Smooth muscle cell (in vitro differentiated cells): ENCODE measurements at regions not wholly inside any gene's neighbourhood (a gene's known extent, or its start where the extent isn't known, plus 50 kb on each side); places are given as distances from the start of the nearest gene placed in this dataset.
"Not testable (repeated sequence)": the region's sequence is repeated elsewhere in the genome, so short reads cannot be mapped to it uniquely, and the experiment has no call there.

Experiments
- DNase-seq: peaks from one replicate; lab custom pipeline; 2025; ENCODE audit not compliant: unreplicated experiment; lab: John Stamatoyannopoulos, UW
- H2AFZ ChIP-seq: fragments of 200-600 bp; sonication (generic); 2 replicates; pipeline ENCODE4 v1.6.0; 2016; ENCODE audit warnings: antibody characterized with exemption, low read depth, mild to moderate bottlenecking
- H3F3A ChIP-seq: fragments of 200-600 bp; sonication (generic); 2 replicates; pipeline ENCODE4 v1.6.0; 2017; ENCODE audit warnings: antibody characterized with exemption, low read depth
- H3K27ac ChIP-seq: fragments of 200-600 bp; sonication (generic); 2 replicates; pipeline ENCODE4 v1.5.1; 2016; ENCODE audit warnings: low read depth, mild to moderate bottlenecking
- H3K27me3 ChIP-seq: fragments of 200-600 bp; sonication (generic); 2 replicates; pipeline ENCODE4 v1.6.1; 2016; ENCODE audit warnings: low read depth, mild to moderate bottlenecking
- H3K36me3 ChIP-seq: fragments of 200-600 bp; sonication (generic); 2 replicates; pipeline ENCODE4 v1.5.1; 2016; ENCODE audit warnings: low read depth
- H3K4me1 ChIP-seq: fragments of 200-600 bp; sonication (generic); 2 replicates; pipeline ENCODE4 v1.5.1; 2016; ENCODE audit warnings: low read depth
- H3K4me2 ChIP-seq: fragments of 200-600 bp; sonication (generic); 2 replicates; pipeline ENCODE4 v1.6.0; 2016; ENCODE audit warnings: mild to moderate bottlenecking
- H3K4me3 ChIP-seq: fragments of 200-600 bp; sonication (generic); 2 replicates; pipeline ENCODE4 v1.5.1; 2016; ENCODE audit warnings: mild to moderate bottlenecking
- H3K79me2 ChIP-seq: fragments of 200-600 bp; sonication (generic); 2 replicates; pipeline ENCODE4 v1.6.0; 2016; ENCODE audit warnings: low read depth, mild to moderate bottlenecking
- H3K9ac ChIP-seq: fragments of 200-600 bp; sonication (generic); 2 replicates; pipeline ENCODE4 v1.6.0; 2016; ENCODE audit warnings: low read depth
- H3K9me3 ChIP-seq: fragments of 200-600 bp; sonication (generic); replicated peaks from 2 replicates; pipeline ENCODE4 v1.5.1; 2016; ENCODE audit warnings: low read depth
- H4K20me1 ChIP-seq: fragments of 200-600 bp; sonication (generic); 2 replicates; pipeline ENCODE4 v1.6.0; 2016; ENCODE audit warnings: low read depth
- CTCF ChIP-seq: fragments of 200-600 bp; sonication (generic); IDR thresholded peaks from 2 replicates; pipeline ENCODE4 v1.5.1; 2017; ENCODE audit warnings: borderline replicate concordance, mild to moderate bottlenecking, antibody characterized with exemption; ENCODE audit not compliant: insufficient read depth, poor library complexity, severe bottlenecking
- WGBS: methylation state at CpG from one replicate; pipeline ENCODE4 v1.1.7; 2016; ENCODE audit warnings: low lambda C conversion rate; 5-methylcytosine and 5-hydroxymethylcytosine counted together

DNA sequence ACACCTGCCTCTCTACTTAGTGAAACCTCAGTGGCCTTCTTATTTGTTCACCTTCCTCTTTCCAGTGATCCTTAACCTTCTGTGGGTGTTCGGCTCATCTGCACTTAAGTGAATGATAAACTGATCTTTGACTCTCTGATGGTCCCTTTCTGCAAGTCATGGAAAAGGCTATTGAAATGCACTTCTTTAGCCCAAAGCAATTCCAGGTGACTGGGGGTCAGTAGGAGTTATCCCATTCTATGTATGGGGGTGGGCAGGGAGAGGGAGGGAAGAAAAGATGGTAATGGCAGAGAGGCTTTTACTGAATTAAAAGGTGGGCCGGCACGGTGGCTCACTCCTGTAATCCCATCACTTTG lies 170.8 kb downstream of the RGS9 start:
- 91% methylated on average over 3 of the region's 3 CpGs for WGBS
- no peaks in the 10 kb centered on the region for H4K20me1 ChIP-seq
- H3K9ac ChIP-seq: no peak overlapping the region
- H3K27ac ChIP-seq: no peak overlapping the region
- no peaks in the 10 kb centered on the region for H3K36me3 ChIP-seq
- TF ChIP-seq CTCF: no peak
- H2AFZ ChIP-seq: no peak overlapping the region
- H3K4me2 ChIP-seq: no peak overlapping the region
- no peaks in the 10 kb centered on the region for H3K79me2 ChIP-seq
- no peak for DNase-seq
- H3K27me3 ChIP-seq: no peaks in the 10 kb centered on the region
- no peaks in the 10 kb centered on the region for H3K4me1 ChIP-seq
- no peak overlapping the region for H3K4me3 ChIP-seq
- no peaks in the 10 kb centered on the region for H3F3A ChIP-seq
- no peaks in the 10 kb centered on the region for H3K9me3 ChIP-seq

GRCh38 chr17:65307081-65307960 lies 170.2 kb downstream of the RGS9 start:
- Histone ChIP-seq H2AFZ (no peak overlapping the region), H3F3A (no peaks in the 10 kb centered on the region), H3K4me2 (no peak overlapping the region), H3K27me3 (no peaks in the 10 kb centered on the region), H4K20me1 (no peaks in the 10 kb centered on the region), H3K9me3 (no peaks in the 10 kb centered on the region), H3K79me2 (no peaks in the 10 kb centered on the region), H3K36me3 (no peaks in the 10 kb centered on the region), H3K27ac (no peak overlapping the region), H3K4me3 (no peak overlapping the region), H3K9ac (no peak overlapping the region), H3K4me1 (no peaks in the 10 kb centered on the region)
- WGBS: 88% methylated on average over 9 of the region's 9 CpGs
- TF ChIP-seq CTCF: no peak
- no peak for DNase-seq

GRCh38 chr17:65305778-65306177 lies 168.6 kb downstream of the RGS9 start:
- H4K20me1 ChIP-seq: no peaks in the 10 kb centered on the region
- H3K9me3 ChIP-seq: no peaks in the 10 kb centered on the region
- DNase-seq: no peak
- H3K9ac ChIP-seq: no peak overlapping the region
- H3F3A ChIP-seq: no peaks in the 10 kb centered on the region
- H3K27me3 ChIP-seq: no peaks in the 10 kb centered on the region
- no peaks in the 10 kb centered on the region for H3K79me2 ChIP-seq
- 100% methylated on average over 1 of the region's 1 CpG for WGBS
- no peak overlapping the region for H3K4me2 ChIP-seq
- H3K4me3 ChIP-seq: no peak overlapping the region
- H2AFZ ChIP-seq: no peak overlapping the region
- no peaks in the 10 kb centered on the region for H3K36me3 ChIP-seq
- H3K4me1 ChIP-seq: no peaks in the 10 kb centered on the region
- TF ChIP-seq CTCF: no peak
- no peak overlapping the region for H3K27ac ChIP-seq

GRCh38 chr17:65305116-65305515 lies 167.9 kb downstream of the RGS9 start:
- Histone ChIP-seq H3K4me1 (no peaks in the 10 kb centered on the region), H2AFZ (no peak overlapping the region), H3K27me3 (no peaks in the 10 kb centered on the region), H3K36me3 (no peaks in the 10 kb centered on the region), H3F3A (no peaks in the 10 kb centered on the region), H3K27ac (no peak overlapping the region), H3K4me2 (no peak overlapping the region), H3K79me2 (no peaks in the 10 kb centered on the region), H3K9me3 (no peaks in the 10 kb centered on the region), H3K9ac (no peak overlapping the region), H4K20me1 (no peaks in the 10 kb centered on the region), H3K4me3 (no peak overlapping the region)
- no peak for TF ChIP-seq CTCF
- no peak for DNase-seq
- 96% methylated on average over 7 of the region's 7 CpGs for WGBS

GRCh38 chr17:65301882-65302281 lies 164.7 kb downstream of the RGS9 start:
- H3K79me2 ChIP-seq, DNase-seq: not testable (repeated sequence)
- WGBS: 89% methylated on average over 4 of the region's 4 CpGs

More at GRCh38 chr17:65301882-65302281, 164.7 kb downstream of the RGS9 start:
- not testable (repeated sequence) for H4K20me1 ChIP-seq, H3K4me2 ChIP-seq, H3K4me1 ChIP-seq, H3K9me3 ChIP-seq, H3K9ac ChIP-seq, H3K27me3 ChIP-seq, H2AFZ ChIP-seq, H3F3A ChIP-seq, H3K27ac ChIP-seq, H3K4me3 ChIP-seq, H3K36me3 ChIP-seq
